ENCODE measurements at regions not wholly inside any gene's neighbourhood (a gene's known extent, or its start where the extent isn't known, plus 50 kb on each side); places are given as distances from the start of the nearest gene placed in this dataset.

- DNase-seq = no peak
Measured at GRCh38 chr3:66751842-66752241, 246.3 kb upstream of the KBTBD8 start.

GRCh38 chr3:66753670-66754069, 244.4 kb upstream of the KBTBD8 start:
- DNase-seq = no peak

GRCh38 chr3:66754613-66755012, 243.5 kb upstream of the KBTBD8 start:
- DNase-seq = no peak

GRCh38 chr3:66755924-66756323, 242.2 kb upstream of the KBTBD8 start:
- no peak for DNase-seq

- no peak for DNase-seq
Measured at GRCh38 chr3:66756468-66757036, 241.6 kb upstream of the KBTBD8 start.

GRCh38 chr3:66761093-66761780, 236.9 kb upstream of the KBTBD8 start:
- DNase-seq = no peak

- DNase-seq = no peak
Measured at GRCh38 chr3:66762916-66763693, 235.0 kb upstream of the KBTBD8 start.

- DNase-seq = no peak
Measured at GRCh38 chr3:66778107-66778506, 220.0 kb upstream of the KBTBD8 start.

- DNase-seq = no peak
Measured at GRCh38 chr3:66778777-66779176, 219.3 kb upstream of the KBTBD8 start.

GRCh38 chr3:66785191-66785909, 212.8 kb upstream of the KBTBD8 start:
- no peak for DNase-seq

GRCh38 chr3:66789580-66790237, 208.4 kb upstream of the KBTBD8 start:
- no peak for DNase-seq

- DNase-seq = no peak
Measured at GRCh38 chr3:66792086-66792485, 206.0 kb upstream of the KBTBD8 start.

- DNase-seq = no peak
Measured at GRCh38 chr3:66795365-66795764, 202.7 kb upstream of the KBTBD8 start.

GRCh38 chr3:66796343-66796742, 201.8 kb upstream of the KBTBD8 start:
- DNase-seq = no peak

GRCh38 chr3:66797889-66798560, 200.1 kb upstream of the KBTBD8 start:
- peak; percentile 74 for DNase-seq

- no peak for DNase-seq
Measured at GRCh38 chr3:66800941-66801545, 197.1 kb upstream of the KBTBD8 start.

GRCh38 chr3:66803206-66803605, 194.9 kb upstream of the KBTBD8 start:
- no peak for DNase-seq

- no peak for DNase-seq
Measured at GRCh38 chr3:66803721-66804695, 194.1 kb upstream of the KBTBD8 start.

GRCh38 chr3:66808891-66809594, 189.1 kb upstream of the KBTBD8 start:
- no peak for DNase-seq

GRCh38 chr3:66809595-66809958, 188.5 kb upstream of the KBTBD8 start:
- DNase-seq = no peak
